Hepatocyte (in vitro differentiated cells): ENCODE measurements at regions not wholly inside any gene's neighbourhood (a gene's known extent, or its start where the extent isn't known, plus 50 kb on each side); places are given as distances from the start of the nearest gene placed in this dataset.
"Not testable (repeated sequence)": the region's sequence is repeated elsewhere in the genome, so short reads cannot be mapped to it uniquely, and the experiment has no call there.

Source experiments
- DNase-seq: peaks from one replicate; pipeline ENCODE4 v3.0.0-alpha.2; 2016; ENCODE audit warnings: low spot score
- H2AFZ ChIP-seq: fragments of 200-600 bp; sonication (generic); 2 replicates; pipeline ENCODE4 v1.6.0; 2016; ENCODE audit warnings: antibody characterized with exemption, mild to moderate bottlenecking
- H3K27ac ChIP-seq: fragments of 200-600 bp; sonication (generic); 2 replicates; pipeline ENCODE4 v1.5.1; 2016; ENCODE audit warnings: mild to moderate bottlenecking
- H3K27me3 ChIP-seq: fragments of 200-600 bp; sonication (generic); 2 replicates; pipeline ENCODE4 v1.6.1; 2016
- H3K36me3 ChIP-seq: fragments of 200-600 bp; sonication (generic); replicated peaks from 2 replicates; pipeline ENCODE4 v1.5.1; 2016; ENCODE audit warnings: low read depth; ENCODE audit not compliant: insufficient read depth
- H3K4me1 ChIP-seq: fragments of 200-600 bp; sonication (generic); 2 replicates; pipeline ENCODE4 v1.5.1; 2016; ENCODE audit warnings: mild to moderate bottlenecking, moderate library complexity; ENCODE audit not compliant: insufficient read depth
- H3K4me2 ChIP-seq: fragments of 200-600 bp; sonication (generic); 2 replicates; pipeline ENCODE4 v1.6.0; 2016
- H3K4me3 ChIP-seq: fragments of 200-600 bp; sonication (generic); 2 replicates; pipeline ENCODE4 v1.5.1; 2016; ENCODE audit warnings: mild to moderate bottlenecking
- H3K79me2 ChIP-seq: fragments of 200-600 bp; sonication (generic); 2 replicates; pipeline ENCODE4 v1.6.0; 2017; ENCODE audit warnings: mild to moderate bottlenecking
- H3K9me2 ChIP-seq: fragments of 200-600 bp; sonication (generic); replicated peaks from 2 replicates; pipeline ENCODE4 v1.6.0; 2017; ENCODE audit warnings: mild to moderate bottlenecking; ENCODE audit not compliant: insufficient read depth
- H3K9me3 ChIP-seq: fragments of 200-600 bp; sonication (generic); 2 replicates; pipeline ENCODE4 v1.5.1; 2016; ENCODE audit warnings: low read depth, mild to moderate bottlenecking
- H4K20me1 ChIP-seq: fragments of 200-600 bp; sonication (generic); 2 replicates; pipeline ENCODE4 v1.6.0; 2016; ENCODE audit warnings: mild to moderate bottlenecking; ENCODE audit not compliant: insufficient read depth, poor library complexity, severe bottlenecking
- EZH2 ChIP-seq: fragments of 200-600 bp; sonication (generic); IDR thresholded peaks from 2 replicates; pipeline ENCODE4 v1.6.1; 2016; ENCODE audit warnings: antibody characterized with exemption, mild to moderate bottlenecking, borderline replicate concordance
- EZH2phosphoT487 ChIP-seq: fragments of 200-600 bp; sonication (generic); IDR thresholded peaks from one replicate; pipeline ENCODE4 v1.6.1; 2018; ENCODE audit warnings: antibody characterized with exemption, mild to moderate bottlenecking, low read depth, moderate library complexity; ENCODE audit not compliant: unreplicated experiment, severe bottlenecking
- WGBS: methylation state at CpG from one replicate; pipeline ENCODE4 v1.1.6; 2016; ENCODE audit warnings: low lambda C conversion rate; ENCODE audit errors: missing lambda C conversion rate; 5-methylcytosine and 5-hydroxymethylcytosine counted together
- TF ChIP-seq, protein P1 (sequence below): fragments of 200-600 bp; sonication (generic); IDR thresholded peaks from 2 replicates; pipeline ENCODE4 v1.5.1; 2016; ENCODE audit warnings: antibody characterized with exemption, mild to moderate bottlenecking; ENCODE audit not compliant: poor library complexity

DNA sequence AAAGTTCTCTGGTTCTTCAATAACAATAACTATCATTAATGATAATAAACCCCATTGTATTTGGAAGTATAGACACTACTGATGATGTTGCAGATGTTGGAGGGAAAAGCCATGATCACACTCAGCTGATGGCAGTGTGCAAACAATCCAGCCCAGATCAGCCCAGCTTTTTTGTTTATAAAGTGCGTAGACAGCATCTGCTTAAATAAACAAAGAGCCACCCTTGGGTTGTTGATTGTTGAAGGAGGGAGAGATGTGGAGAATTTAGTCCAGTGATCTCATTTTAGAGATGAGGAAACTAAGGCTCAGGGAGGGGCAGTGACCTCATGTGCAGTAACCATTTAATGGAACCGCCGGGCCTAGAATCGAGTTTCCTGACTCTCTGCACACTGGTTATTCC is 56.0 kb upstream of the MEX3C start:
- no peak for DNase-seq
- H3K27me3 ChIP-seq = no peaks in the 10 kb centered on the region
- TF ChIP-seq EZH2 (no peak), EZH2phosphoT487 (no peak)
- TF ChIP-seq, protein P1, sequence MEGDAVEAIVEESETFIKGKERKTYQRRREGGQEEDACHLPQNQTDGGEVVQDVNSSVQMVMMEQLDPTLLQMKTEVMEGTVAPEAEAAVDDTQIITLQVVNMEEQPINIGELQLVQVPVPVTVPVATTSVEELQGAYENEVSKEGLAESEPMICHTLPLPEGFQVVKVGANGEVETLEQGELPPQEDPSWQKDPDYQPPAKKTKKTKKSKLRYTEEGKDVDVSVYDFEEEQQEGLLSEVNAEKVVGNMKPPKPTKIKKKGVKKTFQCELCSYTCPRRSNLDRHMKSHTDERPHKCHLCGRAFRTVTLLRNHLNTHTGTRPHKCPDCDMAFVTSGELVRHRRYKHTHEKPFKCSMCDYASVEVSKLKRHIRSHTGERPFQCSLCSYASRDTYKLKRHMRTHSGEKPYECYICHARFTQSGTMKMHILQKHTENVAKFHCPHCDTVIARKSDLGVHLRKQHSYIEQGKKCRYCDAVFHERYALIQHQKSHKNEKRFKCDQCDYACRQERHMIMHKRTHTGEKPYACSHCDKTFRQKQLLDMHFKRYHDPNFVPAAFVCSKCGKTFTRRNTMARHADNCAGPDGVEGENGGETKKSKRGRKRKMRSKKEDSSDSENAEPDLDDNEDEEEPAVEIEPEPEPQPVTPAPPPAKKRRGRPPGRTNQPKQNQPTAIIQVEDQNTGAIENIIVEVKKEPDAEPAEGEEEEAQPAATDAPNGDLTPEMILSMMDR = no peak
- H3K9me2 ChIP-seq = no peaks in the 10 kb centered on the region
- H3K9me3 ChIP-seq = no peaks in the 10 kb centered on the region
- H3K4me3 ChIP-seq = no peak overlapping the region
- WGBS = 94% methylated on average over 4 of the region's 4 CpGs
- no peak overlapping the region for H3K27ac ChIP-seq
- H4K20me1 ChIP-seq = no peaks in the 10 kb centered on the region
- H3K36me3 ChIP-seq = no peaks in the 10 kb centered on the region
- H3K4me1 ChIP-seq = peaks cover 4% of the 10 kb centered on the region
- no peak overlapping the region for H2AFZ ChIP-seq
- H3K79me2 ChIP-seq = no peaks in the 10 kb centered on the region
- no peak overlapping the region for H3K4me2 ChIP-seq

DNA sequence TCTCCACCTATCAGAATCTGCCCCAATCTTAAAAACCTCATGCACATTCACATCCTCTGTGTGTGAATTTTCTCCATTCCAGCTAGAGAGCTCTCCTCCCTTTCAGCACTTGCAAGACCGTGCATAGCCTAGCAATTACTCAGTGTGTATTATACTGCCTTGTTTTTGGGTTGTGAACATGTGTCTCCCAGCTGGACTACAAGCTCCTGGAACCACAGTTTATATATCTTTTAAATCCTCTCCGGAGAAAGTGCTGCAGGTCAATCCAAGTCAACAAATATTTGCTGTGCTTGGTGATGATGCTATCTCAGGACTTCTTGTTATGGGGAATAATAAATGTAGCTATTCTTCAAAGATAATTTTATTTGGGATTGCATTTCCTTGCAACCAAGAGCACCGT is 58.2 kb upstream of the MEX3C start:
- no peaks in the 10 kb centered on the region for H3K27me3 ChIP-seq
- no peaks in the 10 kb centered on the region for H4K20me1 ChIP-seq
- 33% methylated on average over 3 of the region's 3 CpGs for WGBS
- TF ChIP-seq, protein P1 = no peak
- TF ChIP-seq EZH2phosphoT487 (no peak), EZH2 (no peak)
- H3K27ac ChIP-seq = no peak overlapping the region
- H3K9me3 ChIP-seq = no peaks in the 10 kb centered on the region
- H3K9me2 ChIP-seq = no peaks in the 10 kb centered on the region
- DNase-seq = no peak
- H3K79me2 ChIP-seq = no peaks in the 10 kb centered on the region
- H3K36me3 ChIP-seq = no peaks in the 10 kb centered on the region
- no peak overlapping the region for H3K4me3 ChIP-seq
- no peak overlapping the region for H3K4me2 ChIP-seq
- no peak overlapping the region for H2AFZ ChIP-seq
- peaks cover 4% of the 10 kb centered on the region for H3K4me1 ChIP-seq

- Histone ChIP-seq H3K27ac (no peak overlapping the region), H3K36me3 (no peaks in the 10 kb centered on the region), H3K79me2 (no peaks in the 10 kb centered on the region), H3K4me2 (no peak overlapping the region), H3K4me1 (peaks cover 4% of the 10 kb centered on the region), H4K20me1 (no peaks in the 10 kb centered on the region), H3K9me2 (no peaks in the 10 kb centered on the region), H3K27me3 (no peaks in the 10 kb centered on the region), H3K9me3 (no peaks in the 10 kb centered on the region), H3K4me3 (no peak overlapping the region), H2AFZ (no peak overlapping the region)
- WGBS = 52% methylated on average over 4 of the region's 4 CpGs
- DNase-seq = no peak
- TF ChIP-seq EZH2 = no peak
- TF ChIP-seq, protein P1 = no peak
Observed at GRCh38 chr18:51257150-51257549, 59.7 kb upstream of the MEX3C start.

GRCh38 chr18:51260118-51260517 is 62.6 kb upstream of the MEX3C start:
- DNase-seq = no peak
- TF ChIP-seq EZH2 (no peak), EZH2phosphoT487 (no peak)
- TF ChIP-seq, protein P1 = no peak
- Histone ChIP-seq H3K4me2 (no peak overlapping the region), H3K36me3 (no peaks in the 10 kb centered on the region), H2AFZ (no peak overlapping the region), H3K9me3 (no peaks in the 10 kb centered on the region), H3K79me2 (no peaks in the 10 kb centered on the region), H4K20me1 (no peaks in the 10 kb centered on the region), H3K4me1 (peaks cover 4% of the 10 kb centered on the region), H3K27me3 (no peaks in the 10 kb centered on the region), H3K9me2 (no peaks in the 10 kb centered on the region), H3K27ac (no peak overlapping the region), H3K4me3 (no peak overlapping the region)
- 78% methylated on average over 2 of the region's 2 CpGs for WGBS

DNA sequence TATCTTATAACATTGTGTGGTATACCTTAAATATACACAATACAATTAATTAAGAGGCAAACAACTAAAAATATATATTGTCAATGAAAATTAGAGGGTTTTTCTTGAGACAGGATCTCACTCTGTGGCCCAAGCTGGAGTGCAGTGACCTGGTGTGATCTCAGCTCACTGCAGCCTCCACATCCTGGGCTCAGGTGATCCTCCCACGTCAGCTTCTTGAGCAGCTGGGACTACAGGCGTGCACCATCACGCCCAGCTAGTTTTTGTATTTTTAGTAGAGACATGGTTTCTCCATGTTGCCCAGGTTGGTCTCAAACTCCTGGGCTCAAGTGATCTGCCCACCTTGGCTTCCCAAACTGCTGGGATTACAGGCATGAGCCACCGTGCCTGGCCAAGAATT is 68.6 kb upstream of the MEX3C start:
- not testable (repeated sequence) for H3K4me1 ChIP-seq, H4K20me1 ChIP-seq, H3K36me3 ChIP-seq, H3K9me3 ChIP-seq, DNase-seq, H2AFZ ChIP-seq, H3K79me2 ChIP-seq, H3K27ac ChIP-seq, H3K4me3 ChIP-seq, H3K4me2 ChIP-seq, H3K9me2 ChIP-seq, H3K27me3 ChIP-seq
- WGBS = 85% methylated on average over 4 of the region's 4 CpGs
